Ishikawa (cell line): ENCODE measurements at regions not wholly inside any gene's neighbourhood (a gene's known extent, or its start where the extent isn't known, plus 50 kb on each side); places are given as distances from the start of the nearest gene placed in this dataset.

Experiments used
- CREB1 ChIP-seq: IDR thresholded peaks from 2 replicates; pipeline ENCODE4 v1.6.1; 2012; ENCODE audit warnings: low read depth
- EP300 ChIP-seq: IDR thresholded peaks from 2 replicates; pipeline ENCODE4 v1.6.1; 2012; ENCODE audit warnings: borderline replicate concordance
- FOXM1 ChIP-seq: IDR thresholded peaks from 2 replicates; pipeline ENCODE4 v1.6.1; 2012; ENCODE audit warnings: low read depth, borderline replicate concordance
- MAX ChIP-seq: IDR thresholded peaks from 2 replicates; pipeline ENCODE4 v1.6.1; 2012
- RAD21 ChIP-seq: IDR thresholded peaks from 2 replicates; pipeline ENCODE4 v1.6.1; 2012; ENCODE audit warnings: low read depth
- REST ChIP-seq: IDR thresholded peaks from 2 replicates; pipeline ENCODE4 v1.6.1; 2012; ENCODE audit warnings: low read depth, mild to moderate bottlenecking
- TEAD4 ChIP-seq: IDR thresholded peaks from 2 replicates; pipeline ENCODE4 v1.6.1; 2012
- YY1 ChIP-seq: IDR thresholded peaks from 2 replicates; pipeline ENCODE4 v1.6.1; 2012; ENCODE audit warnings: low read depth

- TF ChIP-seq REST (no peak), MAX (no peak), YY1 (no peak), FOXM1 (no peak), CREB1 (no peak), EP300 (no peak), RAD21 (no peak), TEAD4 (no peak)
Observed at GRCh38 chr14:71373773-71374172, 466.5 kb downstream of the PCNX1 start.
